Loucy (cell line): ENCODE measurements at regions not wholly inside any gene's neighbourhood (a gene's known extent, or its start where the extent isn't known, plus 50 kb on each side); places are given as distances from the start of the nearest gene placed in this dataset.
"Not testable (repeated sequence)": the region's sequence is repeated elsewhere in the genome, so short reads cannot be mapped to it uniquely, and the experiment has no call there.

Experiments
- CTCF ChIP-seq: fragments of 200-600 bp; sonication (generic); conservative IDR thresholded peaks from 2 replicates; pipeline ENCODE4 v1.5.1; 2014; ENCODE audit warnings: mild to moderate bottlenecking, antibody characterized with exemption, low read length
- EZH2phosphoT487 ChIP-seq: fragments of 200-600 bp; IDR thresholded peaks from 2 replicates; pipeline ENCODE4 v1.6.1; 2018; ENCODE audit warnings: antibody characterized with exemption, mild to moderate bottlenecking, moderate library complexity, borderline replicate concordance

- peak; percentile 58 for TF ChIP-seq CTCF
- not testable (repeated sequence) for TF ChIP-seq EZH2phosphoT487
These were observed 559.8 kb downstream of the SPATA31A6 start for GRCh38 chr9:42743030-42743814.
